Prostate gland (tissue), 2 donors: ENCODE measurements at regions not wholly inside any gene's neighbourhood (a gene's known extent, or its start where the extent isn't known, plus 50 kb on each side); places are given as distances from the start of the nearest gene placed in this dataset.

Experiments
- CTCF ChIP-seq, 4 experiments: fragments of 200-600 bp in 2 of 4; fragments of 450-650 bp in 2 of 4; sonication (generic) in 2 of 4; IDR thresholded peaks; 1 replicate in 3 of 4; 2 replicates in 1 of 4; pipeline ENCODE4 v1.5.1; 2016 to 2019; ENCODE audit warnings: antibody characterized with exemption in 4 of 4, mild to moderate bottlenecking in 2 of 4, moderate library complexity in 2 of 4
- POLR2A ChIP-seq: fragments of 450-650 bp; IDR thresholded peaks from one replicate; pipeline ENCODE4 v1.6.1; 2016; ENCODE audit warnings: antibody characterized with exemption, mild to moderate bottlenecking
- POLR2AphosphoS5 ChIP-seq: sonication (generic); formaldehyde crosslinking; IDR thresholded peaks from one replicate; pipeline ENCODE4 v1.6.1; 2017; ENCODE audit warnings: antibody characterized with exemption

GRCh38 chrX:82125103-82125502 lies 923.2 kb downstream of the SH3BGRL start:
- TF ChIP-seq CTCF (IDR thresholded peaks at IDR 0.05) (no peak), POLR2A (no peak), POLR2AphosphoS5 (no peak)
